Bronchial epithelial cell (primary cell): ENCODE measurements at regions not wholly inside any gene's neighbourhood (a gene's known extent, or its start where the extent isn't known, plus 50 kb on each side); places are given as distances from the start of the nearest gene placed in this dataset.

Experiments used
- DNase-seq: peaks from one replicate; pipeline ENCODE4 v3.0.0-alpha.2; 2010; ENCODE audit warnings: low read depth
- FAIRE-seq: peaks from 2 replicates; lab custom pipeline; 2011; peaks lifted over from hg19 to GRCh38; lab: Jason Lieb, UNC
- H3K27me3 ChIP-seq: 2 replicates; pipeline ENCODE4 v1.5.1; 2011; ENCODE audit warnings: low read length; ENCODE audit not compliant: control insufficient read depth, insufficient read depth
- H3K36me3 ChIP-seq: 2 replicates; pipeline ENCODE4 v1.5.1; 2011; ENCODE audit warnings: low read length; ENCODE audit not compliant: control insufficient read depth, insufficient read depth
- H3K4me3 ChIP-seq: 2 replicates; pipeline ENCODE4 v1.5.1; 2011; ENCODE audit warnings: mild to moderate bottlenecking, low read depth, low read length, control low read depth
- TF ChIP-seq, protein P1 (sequence below): IDR thresholded peaks from 2 replicates; pipeline ENCODE4 v1.5.1; 2011; ENCODE audit warnings: mild to moderate bottlenecking, moderate library complexity, low read length, control low read depth, inconsistent platforms; ENCODE audit not compliant: insufficient read depth, severe bottlenecking

DNA sequence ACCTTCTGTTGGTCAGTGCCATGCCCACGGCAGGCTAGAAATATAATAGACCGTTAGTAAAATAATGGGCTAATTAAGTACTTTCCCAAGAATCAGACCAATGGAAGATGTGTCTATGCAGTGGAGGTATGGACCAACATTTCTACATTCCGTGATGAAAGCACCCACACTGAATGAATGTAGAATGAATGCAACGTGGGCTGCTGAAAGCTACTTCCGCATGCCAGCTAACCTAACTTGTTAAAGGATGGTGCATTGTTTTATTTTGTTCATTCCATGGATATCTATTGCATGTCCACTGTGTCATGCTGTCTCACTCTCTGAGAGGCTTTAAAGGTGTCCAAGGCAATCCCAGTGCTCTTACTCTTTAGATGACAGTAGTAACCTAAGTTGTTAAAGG is 112.9 kb upstream of the CAV2 start:
- no peak overlapping the region for H3K4me3 ChIP-seq
- peak; percentile 28 for FAIRE-seq
- no peak for DNase-seq
- H3K36me3 ChIP-seq = no peaks in the 10 kb centered on the region
- no peaks in the 10 kb centered on the region for H3K27me3 ChIP-seq
- TF ChIP-seq, protein P1, sequence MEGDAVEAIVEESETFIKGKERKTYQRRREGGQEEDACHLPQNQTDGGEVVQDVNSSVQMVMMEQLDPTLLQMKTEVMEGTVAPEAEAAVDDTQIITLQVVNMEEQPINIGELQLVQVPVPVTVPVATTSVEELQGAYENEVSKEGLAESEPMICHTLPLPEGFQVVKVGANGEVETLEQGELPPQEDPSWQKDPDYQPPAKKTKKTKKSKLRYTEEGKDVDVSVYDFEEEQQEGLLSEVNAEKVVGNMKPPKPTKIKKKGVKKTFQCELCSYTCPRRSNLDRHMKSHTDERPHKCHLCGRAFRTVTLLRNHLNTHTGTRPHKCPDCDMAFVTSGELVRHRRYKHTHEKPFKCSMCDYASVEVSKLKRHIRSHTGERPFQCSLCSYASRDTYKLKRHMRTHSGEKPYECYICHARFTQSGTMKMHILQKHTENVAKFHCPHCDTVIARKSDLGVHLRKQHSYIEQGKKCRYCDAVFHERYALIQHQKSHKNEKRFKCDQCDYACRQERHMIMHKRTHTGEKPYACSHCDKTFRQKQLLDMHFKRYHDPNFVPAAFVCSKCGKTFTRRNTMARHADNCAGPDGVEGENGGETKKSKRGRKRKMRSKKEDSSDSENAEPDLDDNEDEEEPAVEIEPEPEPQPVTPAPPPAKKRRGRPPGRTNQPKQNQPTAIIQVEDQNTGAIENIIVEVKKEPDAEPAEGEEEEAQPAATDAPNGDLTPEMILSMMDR = no peak

DNA sequence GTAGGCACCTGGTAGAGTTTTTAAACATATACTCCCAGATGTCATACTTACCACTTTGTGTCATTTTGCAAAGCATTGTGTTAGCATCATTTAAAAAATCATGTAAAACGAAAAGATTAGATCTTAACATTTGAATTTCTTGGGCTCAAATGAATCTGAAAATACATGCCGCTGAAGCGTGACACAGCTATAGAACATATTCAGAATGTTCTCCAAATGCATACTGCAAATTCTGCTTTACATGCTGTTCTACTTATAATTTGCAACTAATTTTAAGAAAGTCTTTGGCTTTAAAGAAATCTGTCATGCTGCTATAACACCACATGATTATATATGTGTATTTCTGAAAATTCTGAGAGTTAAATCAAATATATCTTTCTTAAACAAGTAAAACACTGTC is 109.2 kb upstream of the CAV2 start:
- FAIRE-seq = no peak
- no peaks in the 10 kb centered on the region for H3K36me3 ChIP-seq
- TF ChIP-seq, protein P1 = no peak
- no peaks in the 10 kb centered on the region for H3K27me3 ChIP-seq
- DNase-seq = no peak
- no peak overlapping the region for H3K4me3 ChIP-seq

DNA sequence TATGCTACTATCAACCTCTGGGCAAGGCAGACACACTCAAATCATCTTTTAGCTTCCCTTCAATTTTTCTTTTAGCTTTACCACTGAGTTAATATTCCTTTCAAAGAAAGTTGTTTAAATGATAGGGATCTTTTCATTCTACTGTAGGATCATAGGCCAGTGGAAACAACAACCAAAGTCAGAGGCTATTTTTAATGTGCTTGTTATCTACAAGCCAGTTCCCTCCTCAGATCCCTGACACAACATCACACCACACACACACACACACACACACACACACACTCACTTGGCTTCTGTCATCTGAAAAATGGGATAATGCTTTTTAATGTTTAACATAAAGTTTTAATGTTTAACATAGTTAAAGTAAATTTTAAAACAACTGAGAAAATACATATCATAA is 106.7 kb upstream of the CAV2 start:
- FAIRE-seq (no peak), DNase-seq (no peak)
- Histone ChIP-seq H3K4me3 (no peak overlapping the region), H3K36me3 (no peaks in the 10 kb centered on the region), H3K27me3 (no peaks in the 10 kb centered on the region)
- TF ChIP-seq, protein P1 = no peak

DNA sequence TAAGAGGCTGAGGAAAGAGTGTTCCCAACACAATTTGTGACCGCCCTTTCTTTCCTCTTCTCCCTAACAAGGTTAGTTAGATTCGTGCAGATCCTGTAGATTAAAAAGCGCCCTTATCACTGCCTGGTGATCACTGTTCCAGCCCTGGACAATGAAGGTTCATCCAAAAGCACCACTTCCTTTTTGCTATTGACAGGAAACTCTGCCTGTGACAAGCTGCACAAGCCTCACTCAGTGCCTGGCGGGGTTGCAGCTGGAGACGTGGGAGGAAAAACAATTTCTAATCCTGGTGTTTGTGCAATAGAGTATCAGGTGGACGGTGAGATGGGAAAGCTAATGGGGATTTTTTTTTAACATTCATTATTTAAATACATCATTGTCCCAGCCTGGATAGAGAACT is 105.9 kb upstream of the CAV2 start:
- H3K36me3 ChIP-seq = no peaks in the 10 kb centered on the region
- TF ChIP-seq, protein P1 = no peak
- DNase-seq (peak; percentile 78), FAIRE-seq (no peak)
- no peaks in the 10 kb centered on the region for H3K27me3 ChIP-seq
- H3K4me3 ChIP-seq = no peak overlapping the region

DNA sequence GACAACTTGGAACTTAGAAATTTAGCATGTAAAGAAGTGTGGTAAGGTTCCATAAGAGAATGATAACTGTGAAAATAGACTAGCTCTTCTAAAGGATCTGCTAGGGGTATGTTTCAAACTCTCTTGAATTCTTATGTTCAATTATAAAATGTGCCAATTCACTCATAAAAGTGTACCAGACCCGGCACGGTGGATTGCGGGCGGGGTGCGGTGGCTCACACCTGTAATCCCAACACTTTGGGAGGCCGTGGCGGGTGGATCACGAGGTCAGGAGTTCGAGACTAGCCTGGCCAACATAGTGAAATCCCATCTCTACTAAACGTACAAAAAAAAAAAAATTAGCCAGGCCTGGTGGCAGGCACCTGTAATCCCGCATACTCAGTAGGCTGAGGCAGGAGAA is 105.4 kb upstream of the CAV2 start:
- TF ChIP-seq, protein P1 = no peak
- FAIRE-seq = no peak

DNA sequence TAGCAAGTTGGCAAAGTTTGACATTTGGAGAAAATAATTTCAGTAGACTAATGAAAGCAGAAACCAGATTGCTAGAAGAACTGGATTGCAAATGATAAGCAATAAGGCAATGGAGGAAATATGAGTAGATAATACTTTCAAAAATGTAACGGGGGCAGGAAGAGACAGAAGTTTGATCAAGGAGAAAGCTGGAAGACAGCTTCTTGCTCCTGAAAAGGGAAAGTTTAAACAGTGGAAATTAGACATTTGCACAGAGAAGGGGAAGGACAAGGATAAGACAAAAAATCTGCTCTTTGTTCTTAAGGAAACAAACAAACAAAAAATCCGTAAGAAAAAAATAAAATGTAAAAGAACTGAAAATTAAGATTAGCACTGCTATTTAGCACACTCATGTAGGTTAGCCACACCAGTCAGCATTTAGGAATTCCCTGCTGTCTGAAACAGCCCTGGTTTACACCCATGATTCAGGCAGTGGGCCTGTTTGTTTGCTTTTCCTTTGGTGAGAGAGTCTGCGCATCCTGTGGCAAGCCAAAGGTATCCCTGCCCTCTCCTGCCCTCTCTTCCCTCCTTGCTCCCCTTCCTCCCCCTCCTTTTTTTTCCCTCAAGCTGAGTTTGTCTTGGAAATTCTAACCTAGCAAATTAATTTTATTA is 104.3 kb upstream of the CAV2 start:
- FAIRE-seq (peak; percentile 36), DNase-seq (peak; percentile 98)
- no peaks in the 10 kb centered on the region for H3K36me3 ChIP-seq
- H3K4me3 ChIP-seq = no peak overlapping the region
- TF ChIP-seq, protein P1 = no peak
- H3K27me3 ChIP-seq = no peaks in the 10 kb centered on the region

More for the DNA sequence above, 105.4 kb upstream of the CAV2 start:
- no peak overlapping the region for H3K4me3 ChIP-seq
- no peaks in the 10 kb centered on the region for H3K36me3 ChIP-seq
- H3K27me3 ChIP-seq = no peaks in the 10 kb centered on the region
- DNase-seq = no peak
